SIG-M5 treated with dmso at 0.1 percent for 504 hours (cell line): ENCODE measurements at regions not wholly inside any gene's neighbourhood (a gene's known extent, or its start where the extent isn't known, plus 50 kb on each side); places are given as distances from the start of the nearest gene placed in this dataset.

Source experiments
- DNase-seq: peaks from one replicate; lab custom pipeline; 2025; ENCODE audit not compliant: unreplicated experiment; lab: John Stamatoyannopoulos, UW

DNA sequence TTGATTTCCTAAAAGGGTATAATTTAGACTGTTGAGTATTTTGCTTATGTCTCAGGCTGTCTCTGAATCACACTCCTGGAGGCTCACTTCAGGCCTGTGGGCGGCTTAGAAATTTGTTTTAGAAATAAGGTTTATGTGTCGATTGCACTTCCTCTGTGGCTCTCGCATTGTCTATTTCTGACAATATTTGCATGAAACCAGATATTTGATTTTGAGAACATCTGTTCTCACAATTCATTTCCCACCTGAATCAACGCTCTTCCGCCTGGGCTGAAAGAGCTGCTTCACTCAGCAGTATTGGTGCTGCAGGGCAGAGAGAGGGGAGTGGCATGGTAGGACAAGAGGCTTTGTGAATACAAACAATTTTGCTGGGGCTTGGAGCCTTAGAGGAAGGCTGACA is 262.0 kb downstream of the ADRA2A start:
- DNase-seq, result no peak

DNA sequence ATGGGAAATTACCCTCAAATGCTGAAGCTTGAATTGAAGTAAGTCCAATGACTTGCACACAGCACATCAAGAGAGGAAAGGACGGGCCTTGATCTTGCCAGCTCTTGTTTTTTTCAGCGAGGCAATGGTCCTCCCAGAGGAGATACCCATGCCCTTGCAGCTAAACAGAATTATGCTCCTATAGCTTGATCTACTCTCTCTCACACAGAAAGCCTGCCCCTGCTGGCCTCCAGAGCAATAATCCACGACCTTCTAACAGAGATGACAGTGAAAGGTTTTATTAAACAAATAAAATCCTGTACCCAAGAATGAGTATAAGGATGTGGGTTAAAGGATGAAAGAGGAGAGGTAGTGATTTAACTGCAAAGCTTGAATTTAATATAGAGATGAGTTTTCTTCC is 268.0 kb downstream of the ADRA2A start:
- DNase-seq, result no peak

DNA sequence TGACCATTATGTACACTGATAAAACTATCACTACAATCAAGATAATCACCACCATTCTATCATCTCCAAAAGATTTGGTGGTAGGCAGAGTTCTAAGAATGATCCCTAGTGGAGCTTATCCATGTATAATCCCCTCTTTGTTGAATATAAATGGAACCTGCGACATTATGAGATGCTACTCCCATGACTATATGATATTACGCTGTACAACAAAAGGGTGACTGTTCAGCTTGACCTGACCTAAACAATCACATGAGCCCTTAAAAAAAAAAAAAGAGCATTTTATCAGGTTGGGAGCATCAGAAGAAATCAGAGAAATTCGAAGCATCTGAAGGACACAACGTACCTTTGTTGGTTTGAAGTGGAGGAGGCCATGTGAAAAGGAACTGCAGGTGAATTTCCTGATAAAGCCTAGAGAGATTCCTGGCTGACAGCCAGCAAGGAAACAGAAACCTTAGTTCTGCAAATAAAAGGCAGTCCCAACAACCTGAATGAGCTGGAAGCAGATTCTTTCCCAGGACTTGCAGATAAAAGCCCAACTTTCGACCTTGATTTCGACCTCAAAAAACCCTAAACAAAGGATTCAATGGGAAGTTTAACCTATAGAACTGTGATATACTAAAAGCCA is 270.7 kb downstream of the ADRA2A start:
- DNase-seq, result no peak

DNA sequence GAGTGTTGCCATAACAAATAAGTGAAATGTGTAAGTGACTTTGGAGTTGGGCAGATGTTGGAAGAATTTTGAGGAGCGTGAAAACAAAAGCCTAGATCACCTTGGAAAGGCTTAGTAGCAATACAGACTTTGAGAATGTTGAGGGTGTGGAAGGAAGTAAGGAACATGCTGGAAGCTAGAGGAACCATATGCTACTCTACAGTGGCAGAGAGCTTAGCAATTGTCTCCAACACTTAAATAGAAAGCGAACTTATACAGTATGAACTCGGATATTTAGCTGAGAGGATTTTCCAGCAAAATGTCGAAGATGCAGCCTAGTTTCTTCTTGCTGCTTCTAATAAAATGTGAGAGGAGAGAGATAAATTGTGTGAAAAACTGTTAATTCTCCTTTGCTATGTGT is 271.2 kb downstream of the ADRA2A start:
- DNase-seq, result no peak

DNA sequence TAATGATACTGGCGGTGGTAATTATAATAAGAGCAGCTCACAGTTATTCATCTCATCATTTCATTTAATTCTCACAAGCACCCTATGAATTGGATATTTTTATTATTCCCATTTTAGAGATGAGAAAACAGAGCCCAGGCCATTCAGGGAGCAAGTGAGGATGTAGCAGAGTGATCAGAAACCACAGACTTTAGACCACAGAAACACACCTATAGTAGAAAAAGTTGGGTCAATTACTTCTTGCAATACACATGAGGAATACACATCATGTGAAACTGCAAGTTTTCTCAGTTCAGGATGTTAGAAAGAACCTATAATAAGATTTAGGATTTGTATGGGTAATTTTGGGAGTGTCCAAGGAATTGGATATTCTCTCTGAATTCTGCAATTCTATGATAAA is 278.0 kb downstream of the ADRA2A start:
- DNase-seq, result no peak

DNA sequence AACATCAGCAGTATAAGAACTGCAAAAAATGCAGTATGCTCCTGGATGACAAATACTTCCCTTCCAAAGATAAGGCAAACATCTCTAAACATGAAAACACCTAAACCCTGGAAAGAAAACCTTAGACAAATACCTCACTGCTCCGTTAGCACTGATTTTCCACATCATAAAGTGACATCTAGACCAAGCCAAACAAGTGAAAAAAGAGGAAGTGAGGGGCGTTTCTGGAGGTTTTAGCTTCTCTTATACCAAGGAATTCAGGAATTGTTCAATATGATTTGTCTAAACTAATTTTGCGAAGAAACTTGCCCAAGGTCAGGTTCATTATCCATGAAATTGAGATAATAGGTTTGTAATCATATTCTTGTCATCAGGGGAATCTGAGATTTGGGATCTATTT is 279.7 kb downstream of the ADRA2A start:
- no peak for DNase-seq

DNA sequence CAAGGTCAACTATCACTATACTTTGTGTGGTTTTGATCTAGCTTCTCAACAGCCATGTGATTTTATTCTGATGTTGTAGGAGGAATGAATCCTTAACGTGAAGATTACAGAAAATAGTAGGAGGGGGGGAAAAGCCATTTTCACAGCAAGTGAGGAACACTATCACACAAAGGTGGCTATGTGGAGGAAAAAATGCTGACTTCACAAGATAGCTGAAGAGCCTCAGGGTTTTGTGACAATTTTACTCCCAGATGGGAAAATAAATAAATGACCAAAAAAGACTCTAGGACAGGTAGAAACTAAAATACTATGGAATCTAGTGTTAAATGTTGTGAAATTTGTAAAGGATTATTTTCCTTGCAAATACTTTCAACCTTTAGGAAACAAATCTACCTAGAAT is 281.0 kb downstream of the ADRA2A start:
- DNase-seq, result no peak

DNA sequence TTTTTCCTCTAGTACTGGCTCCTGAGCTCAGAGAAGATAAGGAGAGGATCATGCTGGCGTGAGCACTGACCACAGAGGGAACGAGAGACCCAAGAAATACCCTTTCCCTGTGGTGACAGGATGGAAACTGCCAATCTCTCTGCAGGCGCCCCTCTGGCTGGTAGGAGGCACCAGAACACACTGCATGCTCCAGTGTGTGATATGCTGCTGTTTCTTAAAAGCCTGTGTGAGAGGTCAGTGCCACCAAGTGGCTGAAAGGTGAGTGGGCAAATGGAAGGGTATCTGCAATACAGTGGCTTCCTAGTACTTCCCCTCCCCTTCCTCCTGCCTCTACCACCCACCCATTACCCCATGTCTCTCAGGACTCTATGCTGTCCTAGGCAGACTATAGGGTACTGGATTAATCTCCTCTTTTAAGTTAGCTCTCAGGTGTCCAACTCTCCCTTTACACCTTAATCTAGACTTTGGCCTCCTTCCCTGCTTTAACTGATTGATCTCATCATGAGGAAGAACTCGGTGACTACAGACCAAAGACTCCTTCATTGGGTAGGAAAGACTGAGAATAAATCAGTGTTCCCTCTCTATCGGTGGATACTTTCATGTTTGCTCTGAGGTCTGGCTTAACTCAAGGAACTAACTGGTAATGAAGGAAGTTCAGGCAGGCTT is 283.6 kb downstream of the ADRA2A start:
- DNase-seq, result peak; percentile 21

DNA sequence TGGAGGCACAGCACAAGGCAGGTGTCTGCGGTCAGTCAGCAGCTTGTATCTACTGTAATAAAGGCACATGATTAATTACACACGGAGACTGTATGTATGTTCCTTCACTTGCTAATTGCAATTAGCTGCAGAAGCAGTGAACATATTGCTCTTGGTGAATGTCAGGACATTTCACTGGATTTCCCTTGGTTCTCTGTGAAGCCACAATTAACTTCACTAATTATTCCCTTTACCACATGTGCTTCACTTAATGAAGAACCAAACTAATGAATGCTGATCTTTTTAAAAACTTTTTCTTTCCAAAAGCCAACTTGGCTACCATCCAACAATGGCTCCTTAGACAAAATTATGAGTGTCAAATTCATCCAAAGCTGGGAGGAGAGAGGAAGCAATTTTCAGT is 290.7 kb downstream of the ADRA2A start:
- DNase-seq, result no peak

DNA sequence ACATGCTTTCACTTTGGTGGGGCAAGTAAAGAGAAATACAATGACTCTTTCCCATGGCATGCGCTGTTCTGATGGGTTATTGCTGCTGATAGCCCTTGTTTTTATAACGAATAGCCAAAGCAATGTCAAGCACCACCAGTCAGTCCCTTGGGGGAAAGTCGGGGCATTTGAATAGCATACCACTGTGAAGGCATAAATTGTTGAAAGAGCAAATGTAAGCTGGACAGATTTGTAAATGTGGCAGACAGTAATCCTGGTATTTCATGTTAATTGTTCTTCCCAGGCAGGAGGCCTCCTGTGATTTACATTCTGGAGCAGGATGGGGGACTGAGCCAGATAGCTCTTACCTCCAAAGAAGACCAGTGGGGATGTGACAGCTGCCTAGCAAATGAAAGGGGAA is 293.3 kb downstream of the ADRA2A start:
- DNase-seq, result no peak

DNA sequence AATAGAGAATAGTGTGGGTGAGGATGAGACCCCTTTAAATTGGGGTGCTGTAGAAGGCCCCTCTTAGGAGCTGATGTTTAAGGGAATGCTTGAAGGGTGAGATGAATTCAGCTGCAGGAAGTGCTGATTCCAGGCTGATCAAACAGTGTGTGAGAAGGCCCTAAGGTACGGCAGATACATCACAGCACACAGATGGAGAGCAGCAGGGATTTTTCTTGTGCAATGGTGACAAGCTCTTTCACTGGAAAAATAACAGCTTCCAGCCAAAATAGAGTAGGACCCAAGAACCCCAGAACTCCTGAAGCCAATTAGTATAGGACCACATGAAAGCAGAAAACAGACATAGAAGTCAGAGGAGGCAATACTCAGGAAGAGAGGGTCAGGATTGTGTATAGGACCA is 296.9 kb downstream of the ADRA2A start:
- no peak for DNase-seq

DNA sequence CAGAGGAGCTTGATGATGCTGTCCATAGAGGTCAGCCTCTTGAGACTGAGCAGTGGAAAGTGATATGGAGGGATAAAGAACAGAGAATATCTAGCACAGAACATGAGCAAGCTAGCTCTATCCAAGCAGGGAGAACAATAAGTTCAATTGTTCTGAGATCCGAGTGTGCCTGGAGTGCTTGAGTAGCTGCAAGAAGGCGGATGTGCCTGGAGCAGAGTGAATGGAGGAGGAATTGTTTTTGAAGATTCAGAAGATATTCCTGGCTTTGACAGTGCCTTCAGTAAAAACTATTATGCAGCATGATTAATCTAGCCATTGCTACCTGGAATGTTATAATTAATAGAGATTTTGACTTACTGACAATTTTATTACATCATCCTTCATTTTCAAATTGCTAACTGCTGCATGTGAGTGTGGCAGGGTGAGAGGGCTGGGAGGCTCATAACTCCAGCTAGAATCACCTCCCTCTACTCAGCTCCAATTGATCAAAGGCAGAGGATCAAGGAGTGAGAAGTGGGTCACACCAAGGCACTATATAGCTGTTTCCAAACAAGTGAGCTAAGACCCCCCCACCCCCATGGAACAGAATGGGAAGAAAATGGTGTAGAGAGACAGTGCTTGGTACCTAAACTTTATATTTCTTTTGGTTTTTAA is 302.8 kb downstream of the ADRA2A start:
- DNase-seq, result no peak

DNA sequence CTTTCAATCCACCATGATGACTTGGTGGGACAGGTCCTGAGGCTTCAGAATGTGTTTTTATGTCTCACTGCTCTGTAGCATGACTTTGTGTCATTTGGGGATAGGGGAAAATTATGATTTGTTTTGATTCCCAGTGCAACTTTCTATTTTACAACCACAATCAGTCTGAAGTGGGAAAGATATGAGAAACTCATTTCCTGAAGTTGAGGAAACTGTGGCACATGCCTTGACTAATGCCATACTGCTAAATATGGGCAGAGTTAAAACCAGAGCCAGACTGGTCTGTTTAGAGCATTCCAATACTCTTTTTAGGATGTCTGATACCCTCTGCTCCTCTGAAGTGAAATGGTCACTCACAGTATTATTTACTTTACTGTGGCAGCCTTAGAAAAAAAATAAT is 307.7 kb downstream of the ADRA2A start:
- no peak for DNase-seq

DNA sequence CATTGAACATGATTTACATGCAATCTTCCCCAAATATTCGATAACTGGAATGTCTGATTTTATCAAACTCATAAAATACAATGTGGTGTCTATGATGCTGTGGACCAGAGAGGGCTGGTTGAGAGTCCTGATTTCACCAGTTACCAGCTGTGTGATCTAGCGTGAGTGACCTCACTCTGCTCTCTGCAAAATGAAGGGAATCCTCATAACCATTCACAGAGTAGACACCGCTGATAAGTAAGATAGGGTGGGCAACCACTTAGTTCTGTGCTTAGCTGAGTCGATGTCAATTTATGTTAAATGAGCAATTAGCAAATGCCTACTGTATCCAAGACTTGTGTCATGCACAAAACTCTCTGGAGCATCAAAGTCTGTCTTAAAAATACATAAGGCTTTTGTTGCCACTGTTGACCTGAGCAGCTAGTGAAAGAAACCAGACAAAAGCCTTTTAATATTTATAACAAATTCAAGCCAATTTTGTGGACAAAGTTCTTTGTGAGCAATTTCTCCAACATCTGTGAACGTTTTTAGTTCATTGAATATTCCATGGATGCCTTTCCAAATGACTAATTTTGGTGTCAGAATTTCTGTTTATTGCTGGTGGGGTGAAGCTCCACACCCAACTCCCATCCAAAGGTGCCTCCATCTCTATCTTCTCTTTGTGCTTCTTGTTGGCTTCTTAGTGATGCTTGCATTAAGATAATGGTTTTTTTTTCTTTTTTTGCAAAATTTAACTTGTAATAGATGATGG is 314.2 kb downstream of the ADRA2A start:
- no peak for DNase-seq

DNA sequence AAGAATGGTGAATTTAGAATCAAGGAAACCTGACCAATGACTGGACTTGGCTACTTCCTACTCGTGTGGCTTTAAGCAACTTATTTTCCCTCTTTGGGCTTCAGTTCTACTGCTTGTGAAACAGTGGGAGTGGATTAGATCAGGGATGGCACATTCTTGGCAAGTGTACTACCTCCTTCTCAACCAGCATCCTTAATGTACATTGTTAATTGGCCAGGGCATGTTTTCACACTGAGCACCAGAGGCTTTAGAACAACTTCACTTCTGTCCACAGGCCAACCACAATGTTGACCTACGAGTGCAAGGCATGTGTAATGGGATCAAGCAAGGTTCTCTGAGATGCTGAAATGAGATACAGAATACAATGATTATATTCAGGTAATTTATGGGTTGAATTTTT is 315.3 kb downstream of the ADRA2A start:
- DNase-seq, result no peak

DNA sequence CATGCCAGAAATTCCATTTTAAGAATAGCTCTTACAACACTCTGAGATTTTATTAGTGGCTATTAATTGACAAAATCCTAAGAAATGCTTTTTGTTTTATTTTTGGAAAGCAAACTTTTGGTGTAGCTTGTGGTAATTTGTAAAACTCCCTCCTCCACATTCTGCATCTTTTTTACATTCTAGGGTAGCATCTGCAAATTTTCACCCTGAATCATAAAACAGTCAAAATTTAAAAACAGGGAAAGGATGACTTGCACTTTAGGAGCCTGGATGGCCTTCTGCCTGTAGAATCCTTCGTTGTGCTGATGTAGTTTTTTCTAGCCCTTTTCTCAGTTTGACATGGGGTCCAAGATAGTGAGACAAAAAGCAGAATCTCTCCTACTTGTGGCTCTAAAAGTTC is 316.1 kb downstream of the ADRA2A start:
- no peak for DNase-seq

DNA sequence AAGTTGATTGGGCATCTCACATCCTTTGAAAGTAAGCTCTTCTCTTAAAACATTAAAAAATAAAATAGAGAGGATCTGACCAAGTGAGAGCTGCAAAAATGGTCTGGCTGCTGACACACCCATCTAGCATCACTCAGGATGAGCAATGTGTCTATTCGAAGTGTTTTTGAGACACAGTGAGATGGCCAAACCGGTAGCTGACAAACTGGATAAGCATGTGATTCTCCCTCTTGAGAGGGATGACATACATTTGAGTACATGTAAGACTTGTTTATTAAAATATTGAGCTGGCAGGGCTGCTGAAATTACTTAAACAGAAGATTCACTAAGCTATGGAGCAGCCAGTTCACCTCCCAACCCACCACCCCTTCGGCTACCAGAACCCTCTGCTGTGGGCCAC is 333.9 kb downstream of the ADRA2A start:
- no peak for DNase-seq

DNA sequence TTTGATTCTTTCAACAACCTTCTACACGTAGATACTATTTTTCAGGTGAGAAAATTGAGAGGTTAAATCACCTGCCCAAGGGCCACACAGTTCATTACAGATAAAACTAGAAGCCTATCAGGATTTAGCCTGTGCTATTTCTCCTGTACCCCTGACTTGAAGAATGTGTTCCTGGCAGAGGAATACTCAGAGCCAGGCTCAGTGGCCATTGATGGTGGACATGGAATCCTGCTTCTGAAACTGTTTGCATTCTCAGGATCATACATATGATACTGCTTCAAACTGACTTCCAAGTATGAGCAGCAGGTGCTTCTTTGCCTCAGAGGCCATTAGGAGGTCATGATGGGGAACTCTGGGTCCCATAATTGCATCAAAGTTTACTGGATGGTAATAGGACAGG is 348.6 kb downstream of the ADRA2A start:
- no peak for DNase-seq

DNA sequence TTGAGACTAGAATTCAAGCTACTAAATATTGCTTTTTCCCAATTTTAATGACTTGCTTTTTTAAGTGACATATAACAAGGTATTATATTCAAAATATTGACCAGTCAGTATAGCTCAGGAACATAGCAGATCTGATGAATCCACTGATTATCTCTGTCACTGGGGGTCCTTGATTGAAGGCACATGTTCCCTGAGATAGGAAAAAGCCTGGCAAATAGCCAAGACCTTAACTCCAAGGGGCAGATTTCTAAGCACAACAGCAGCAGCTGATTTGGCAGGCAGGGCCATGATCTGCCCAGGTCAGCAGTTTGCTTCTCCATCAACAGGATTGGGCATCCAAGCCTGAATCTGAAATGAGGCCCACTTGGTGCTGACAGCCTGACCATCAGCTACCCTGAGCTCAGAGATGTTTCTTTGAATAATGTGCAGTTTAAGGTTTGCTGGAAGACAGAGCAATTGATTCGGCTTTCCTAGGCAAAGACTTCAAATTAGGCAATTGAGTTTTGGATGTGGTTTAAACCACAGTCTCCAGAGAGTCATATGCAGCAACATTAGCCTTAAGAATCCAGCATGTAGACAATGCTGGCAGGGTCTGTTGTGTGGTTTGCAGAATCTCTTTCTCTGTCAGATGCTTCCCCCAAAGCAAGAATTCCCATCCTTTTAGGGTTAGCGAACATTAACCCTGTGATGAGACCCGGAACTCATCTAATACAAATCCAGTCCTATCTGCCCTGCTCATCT is 352.6 kb downstream of the ADRA2A start:
- no peak for DNase-seq

DNA sequence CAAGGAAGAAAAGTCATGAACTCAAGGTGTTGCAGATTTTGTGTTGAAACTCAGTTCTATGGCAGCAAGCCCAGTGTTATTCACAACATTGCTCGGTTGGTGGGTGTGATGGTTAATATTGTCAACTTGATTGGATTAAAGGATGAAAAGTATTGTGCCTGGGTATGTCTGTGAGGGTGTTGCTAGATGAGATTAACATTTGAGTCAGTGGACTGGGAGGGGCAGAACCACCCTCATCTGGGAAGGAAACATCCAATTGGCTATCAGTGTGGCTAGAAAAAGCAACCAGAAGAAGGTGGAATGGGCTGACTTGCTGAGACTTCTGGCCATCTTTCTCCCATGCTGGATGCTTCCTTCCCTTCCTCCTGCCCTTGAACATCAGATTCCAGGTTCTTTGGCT is 353.2 kb downstream of the ADRA2A start:
- no peak for DNase-seq

DNA sequence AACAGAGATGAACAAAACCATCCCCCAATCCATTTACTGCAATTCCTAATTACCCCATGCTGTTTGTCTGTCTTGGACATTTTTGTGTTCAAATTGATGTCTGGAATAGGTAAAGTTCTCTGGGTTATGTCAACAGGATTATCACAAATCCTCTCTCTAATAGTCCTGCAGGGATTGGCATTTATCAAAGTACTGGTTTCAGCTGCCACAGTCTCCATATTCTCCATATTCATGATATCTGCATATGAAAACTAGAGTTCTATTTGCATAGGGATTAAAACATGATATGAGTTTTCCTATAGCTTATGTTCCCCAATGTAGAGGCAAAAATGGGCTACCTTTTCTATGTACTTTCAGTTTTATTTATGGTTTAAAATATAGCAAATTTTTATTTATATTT is 355.8 kb downstream of the ADRA2A start:
- DNase-seq, result no peak
